Midbrain (tissue), 1 donor: ENCODE measurements at regions not wholly inside any gene's neighbourhood (a gene's known extent, or its start where the extent isn't known, plus 50 kb on each side); places are given as distances from the start of the nearest gene placed in this dataset.

ENCODE experiments used
- DNase-seq: peaks from one replicate; lab custom pipeline; 2025; lab: John Stamatoyannopoulos, UW

DNA sequence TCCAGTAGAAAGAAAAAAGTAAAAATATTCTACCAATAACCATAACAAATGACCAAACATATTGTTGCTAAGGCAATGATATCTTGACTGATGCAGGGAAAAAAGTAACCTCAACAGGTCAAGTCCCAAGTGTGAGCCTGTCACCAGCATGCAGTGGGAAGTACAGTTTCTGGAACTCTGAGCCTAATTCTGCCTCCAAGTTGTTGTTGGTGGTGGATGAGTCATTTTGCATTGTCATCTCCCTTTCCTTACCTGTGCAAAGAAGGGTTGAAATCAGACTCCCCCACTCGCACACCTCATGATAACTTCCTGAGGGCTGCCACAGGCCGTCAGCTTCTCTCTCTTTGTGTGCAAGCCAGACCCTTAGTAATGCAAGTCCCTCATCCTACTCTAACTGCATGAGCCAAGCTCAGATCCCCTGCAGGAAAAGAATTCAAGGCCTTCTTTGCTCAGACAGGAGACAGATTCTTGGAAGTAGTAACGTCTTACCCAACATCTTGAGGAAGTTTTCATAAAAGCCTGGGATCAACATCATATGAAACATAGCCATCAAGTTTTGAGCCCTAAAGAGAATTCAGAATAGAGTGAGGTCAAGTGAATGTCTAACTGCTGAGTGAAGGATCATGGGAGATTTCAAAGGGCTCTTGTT, 207.6 kb upstream of the FOXA2 start:
- no peak for DNase-seq

DNA sequence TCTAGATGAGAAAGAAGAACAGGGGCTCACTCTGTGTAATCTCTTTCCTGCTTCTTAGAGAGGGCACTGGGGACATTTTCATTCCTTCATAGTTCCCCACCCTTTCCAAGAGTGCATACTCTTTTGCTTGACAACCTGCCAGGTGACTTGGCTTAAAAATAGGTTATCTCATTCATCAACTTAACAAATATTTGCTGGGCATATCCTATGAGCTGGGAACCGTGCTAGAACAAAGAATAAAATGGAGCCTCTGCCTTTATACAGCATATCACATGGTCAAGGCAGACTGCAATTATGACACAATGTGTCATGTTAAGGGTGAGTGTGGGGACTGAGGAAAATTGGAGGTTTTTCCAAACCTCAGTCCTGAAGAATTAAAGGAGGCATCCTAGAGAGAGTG, 209.8 kb upstream of the FOXA2 start:
- DNase-seq: no peak

DNA sequence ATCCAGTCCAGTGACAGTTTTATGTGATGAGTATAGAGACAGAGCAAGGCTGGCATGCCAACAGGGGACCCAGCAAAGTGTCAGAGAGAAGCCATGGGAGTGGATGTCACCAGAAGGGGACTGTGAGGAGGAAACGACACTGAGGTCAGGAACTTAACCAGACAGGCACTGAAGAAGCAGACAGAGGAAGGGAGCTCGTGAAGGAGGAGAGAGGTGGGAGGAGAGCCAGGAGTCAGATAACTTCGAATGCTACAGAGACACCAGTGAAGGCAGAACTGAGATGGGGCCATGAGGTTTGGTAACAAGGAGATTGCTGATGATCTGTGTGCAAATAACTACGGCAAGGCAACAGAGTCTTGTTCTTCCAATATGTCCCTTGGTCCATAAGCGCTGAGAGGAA, 211.1 kb upstream of the FOXA2 start:
- no peak for DNase-seq

DNA sequence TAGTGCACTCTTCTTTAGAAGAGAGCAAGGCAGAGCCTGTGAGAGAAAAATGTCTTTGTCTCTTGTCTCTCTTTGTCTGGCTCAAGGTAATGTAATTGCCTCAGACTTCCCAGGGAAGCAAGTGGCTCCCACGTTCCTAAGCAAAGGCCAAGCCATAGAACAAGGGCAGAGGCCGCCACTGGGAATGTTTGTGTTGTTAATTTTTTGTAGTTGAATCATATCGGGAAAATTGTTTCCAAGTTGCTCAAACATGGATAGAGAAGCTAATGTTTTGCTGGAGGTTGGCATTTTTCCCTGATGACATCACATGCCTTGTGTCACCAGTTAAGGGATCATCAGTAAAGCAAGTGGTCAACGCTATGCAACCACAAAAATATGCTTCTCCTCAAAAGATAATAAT, 211.5 kb upstream of the FOXA2 start:
- DNase-seq: no peak

DNA sequence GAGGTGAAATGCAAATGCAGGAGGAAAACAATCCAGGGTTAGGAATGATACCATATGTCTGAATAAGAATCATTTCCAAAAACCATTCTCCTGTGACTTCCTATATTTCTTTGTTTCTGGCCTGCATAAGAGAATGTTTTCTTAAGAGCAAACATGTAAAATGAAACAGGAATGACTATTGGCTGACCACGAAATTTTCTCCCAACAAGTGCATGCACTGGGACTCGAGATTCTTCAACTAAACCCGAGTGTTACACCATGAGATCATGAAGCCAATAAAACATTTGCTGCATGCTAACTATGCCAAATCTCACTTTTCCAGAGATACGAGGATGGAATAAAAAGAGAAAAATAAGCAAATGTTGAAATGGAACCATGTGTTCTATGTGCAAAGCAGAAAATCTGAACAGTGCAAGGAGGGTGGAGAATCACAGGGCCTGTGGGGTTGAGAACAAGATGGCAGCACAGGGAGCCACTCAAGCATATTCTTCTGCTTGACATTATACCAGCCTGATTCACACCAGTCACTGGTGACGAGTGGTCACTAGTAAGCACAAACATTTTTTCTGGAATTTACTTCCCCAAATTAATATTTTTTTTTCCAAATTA, 212.2 kb upstream of the FOXA2 start:
- DNase-seq: no peak

DNA sequence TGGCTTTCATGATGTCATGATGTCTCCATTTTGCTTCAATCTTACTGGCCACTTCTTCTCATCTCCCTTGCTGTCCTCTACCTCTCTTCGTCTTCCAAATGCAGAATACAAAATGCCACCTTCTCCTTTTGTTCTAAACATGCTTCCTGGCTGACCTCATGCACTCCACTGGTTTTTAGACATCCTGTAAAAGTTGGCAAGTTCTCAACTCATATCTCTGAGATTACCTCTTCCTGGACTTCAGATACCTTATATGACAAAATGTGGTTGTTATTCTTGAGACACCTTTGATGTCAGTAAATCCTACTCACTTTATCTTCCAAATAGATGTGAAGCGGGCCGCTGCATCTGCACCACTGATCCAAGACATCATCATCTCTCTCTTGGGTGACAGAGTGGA, 212.7 kb upstream of the FOXA2 start:
- DNase-seq: no peak

DNA sequence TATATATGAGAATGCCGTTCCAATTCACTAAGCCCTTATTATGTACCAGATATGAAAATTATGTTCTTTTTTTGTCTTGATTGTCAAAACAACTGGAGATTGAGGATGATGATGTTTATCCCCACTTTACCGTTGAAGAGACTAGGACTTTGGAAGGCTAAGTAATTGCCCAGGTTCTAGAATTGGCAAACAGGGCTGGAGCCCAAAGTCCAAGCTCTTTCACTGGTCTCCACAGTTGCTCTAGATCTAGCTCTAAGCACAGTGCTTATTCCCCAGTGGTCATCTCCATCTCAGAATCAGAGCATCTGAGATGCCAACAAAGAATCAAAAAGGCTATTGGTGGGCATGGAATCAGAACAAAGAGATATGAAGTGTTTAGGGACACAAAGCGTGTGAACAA, 215.3 kb upstream of the FOXA2 start:
- DNase-seq: no peak

DNA sequence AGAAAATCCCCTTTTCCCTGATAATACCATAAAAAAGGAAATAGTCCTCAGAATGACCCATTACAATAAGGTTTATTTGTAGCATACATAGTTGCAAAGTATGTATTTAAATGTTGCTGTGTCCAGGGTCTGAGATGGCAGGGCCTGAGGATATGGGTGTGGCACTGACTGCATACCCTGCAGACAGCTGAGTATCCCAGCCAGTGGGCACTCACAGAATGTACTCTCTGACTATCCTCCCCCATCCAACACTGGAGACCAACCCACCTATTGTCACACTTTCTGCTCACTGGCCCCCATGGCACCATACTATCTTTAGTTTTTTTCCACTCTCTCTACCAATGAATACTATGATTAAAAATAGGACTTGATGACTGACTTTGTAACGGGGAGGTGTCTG, 215.8 kb upstream of the FOXA2 start:
- no peak for DNase-seq

DNA sequence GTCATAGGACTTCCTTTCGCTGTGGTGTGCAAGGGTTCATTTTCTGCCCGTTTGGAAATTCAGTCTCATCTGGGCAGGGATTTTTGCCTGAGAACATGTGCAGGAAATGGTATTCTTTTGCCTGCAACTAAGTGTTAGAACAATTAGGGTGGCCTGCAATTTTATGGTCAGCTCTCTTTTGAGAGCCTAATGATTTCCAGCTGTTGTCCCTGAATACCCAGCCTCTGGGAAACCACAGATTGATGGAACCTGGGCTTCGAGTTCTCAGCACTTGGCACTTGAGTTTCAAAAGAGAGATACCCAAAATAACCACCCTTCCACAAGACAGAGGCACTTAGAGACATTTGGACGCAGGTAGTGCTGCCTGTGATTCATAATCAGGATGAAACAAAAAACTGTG, 217.2 kb upstream of the FOXA2 start:
- no peak for DNase-seq

DNA sequence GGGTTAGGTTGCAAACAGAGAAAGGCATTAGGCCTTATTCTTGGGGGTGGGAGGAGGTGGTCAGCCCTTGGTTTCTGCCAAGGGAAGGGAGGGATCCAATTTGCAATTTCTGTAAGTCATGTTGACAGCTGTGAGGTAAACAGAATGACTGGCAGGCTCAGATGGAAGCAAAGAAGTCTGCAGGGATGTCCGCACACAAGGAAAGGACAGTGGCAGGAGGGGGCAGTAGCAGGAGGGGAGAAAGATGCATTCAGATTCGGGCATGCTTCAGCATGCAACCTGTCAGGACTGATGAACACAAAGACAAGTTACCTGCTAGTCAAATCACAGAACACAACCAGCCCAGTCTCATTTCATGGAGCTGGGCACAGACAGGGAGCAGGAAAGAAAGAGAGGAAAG, 217.9 kb upstream of the FOXA2 start:
- DNase-seq: no peak

DNA sequence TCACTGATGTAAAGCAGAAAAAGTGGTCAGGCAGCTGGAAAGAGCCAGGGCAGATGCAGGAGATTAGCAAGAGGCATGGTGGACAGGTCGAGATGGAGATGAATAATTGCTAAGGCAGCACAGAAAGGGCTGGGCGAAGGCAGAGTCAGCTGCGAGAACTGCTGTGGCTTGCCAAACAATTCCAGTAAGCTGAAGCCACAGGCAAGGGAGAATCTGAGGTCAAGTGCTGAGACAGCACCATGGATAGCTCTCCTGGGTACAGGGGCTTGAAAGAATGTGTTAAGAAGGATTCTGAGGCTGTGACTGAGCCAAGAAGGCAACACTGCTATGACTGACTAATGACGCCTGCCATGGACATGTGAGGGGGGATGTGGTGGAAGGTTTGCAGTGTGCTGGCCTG, 220.8 kb upstream of the FOXA2 start:
- DNase-seq: no peak

DNA sequence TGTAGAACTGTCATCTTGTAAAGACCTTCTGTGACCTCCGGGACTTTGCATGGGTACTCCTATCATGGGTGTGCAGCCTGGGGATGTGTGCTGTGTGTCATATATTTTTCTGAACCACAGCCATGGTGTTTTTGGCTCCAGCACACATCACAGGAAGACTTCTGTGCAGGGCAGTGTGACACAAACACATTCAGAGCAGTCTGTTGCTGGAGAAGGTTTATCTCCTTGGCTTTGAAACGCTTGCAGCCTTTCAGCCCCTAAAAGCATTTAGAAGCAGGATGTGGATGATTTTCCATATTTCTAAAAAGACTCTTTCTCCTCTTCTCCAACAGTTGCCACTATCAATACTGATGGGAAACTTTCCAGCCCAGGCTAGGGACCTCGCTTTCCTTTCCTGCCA, 221.6 kb upstream of the FOXA2 start:
- DNase-seq: no peak

DNA sequence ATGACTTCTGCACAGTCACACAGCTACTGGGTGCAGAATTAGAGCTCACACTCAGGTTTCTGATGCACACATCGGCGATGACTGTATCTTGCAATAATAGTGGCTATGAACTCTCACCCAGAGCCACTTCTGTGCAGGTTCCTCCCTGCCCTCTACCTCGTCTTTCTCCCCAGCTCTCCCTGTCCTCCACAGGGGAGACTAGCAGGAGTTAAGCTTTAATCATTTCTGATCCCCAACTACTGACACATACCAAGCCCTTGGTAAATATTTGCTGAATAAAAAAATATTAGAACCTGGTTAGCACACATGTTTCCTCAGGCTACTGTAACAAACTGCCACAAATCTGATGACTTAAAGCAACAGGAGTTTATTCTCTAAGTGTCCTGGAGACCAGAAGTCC, 222.7 kb upstream of the FOXA2 start:
- DNase-seq: no peak

DNA sequence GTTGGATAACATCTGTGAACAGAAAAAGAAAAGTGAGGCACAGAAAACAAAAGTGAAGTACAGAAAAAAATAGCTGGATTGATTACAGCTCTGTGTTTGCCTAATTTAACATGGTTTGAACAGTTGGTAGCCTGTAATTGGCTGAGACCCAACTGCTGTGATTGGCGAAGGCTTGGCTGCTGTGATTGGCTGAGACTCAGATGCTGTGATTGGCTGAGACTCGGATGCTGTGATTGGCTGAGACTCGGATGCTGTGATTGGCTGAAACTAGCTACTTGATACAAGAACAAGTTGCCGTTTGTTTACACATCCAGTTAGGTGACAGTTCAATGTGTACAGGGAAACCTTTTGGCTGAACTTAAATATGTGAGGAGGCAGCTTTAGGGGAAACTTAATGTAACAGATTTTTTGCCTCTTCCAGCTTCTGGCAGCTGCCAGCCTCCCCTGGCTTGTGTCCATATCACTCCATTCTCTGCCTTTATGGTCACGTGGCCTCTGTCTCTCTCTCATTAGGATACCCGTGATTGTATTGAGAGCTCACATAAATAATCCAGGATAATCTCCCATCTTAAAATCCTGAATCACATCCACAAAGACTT, 223.4 kb upstream of the FOXA2 start:
- no peak for DNase-seq

DNA sequence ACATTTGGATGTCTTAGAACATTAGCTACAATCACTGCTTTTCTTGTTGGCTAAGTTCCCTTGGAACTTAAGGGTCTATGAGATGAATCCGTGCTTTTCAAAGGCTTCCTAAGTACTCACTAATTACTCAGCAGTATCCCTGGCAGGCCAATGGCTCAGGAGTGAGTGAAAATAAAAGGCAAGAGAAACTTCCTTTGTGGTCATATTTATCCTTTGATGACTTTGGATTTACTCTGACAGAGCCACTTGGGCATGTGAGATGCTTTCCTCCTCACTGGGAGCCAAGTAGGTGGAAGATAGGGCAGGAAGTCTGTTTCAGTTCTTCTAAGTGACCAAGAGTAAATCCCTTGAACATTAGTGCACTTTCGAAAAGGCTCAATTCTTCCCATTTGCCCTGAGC, 224.3 kb upstream of the FOXA2 start:
- no peak for DNase-seq

DNA sequence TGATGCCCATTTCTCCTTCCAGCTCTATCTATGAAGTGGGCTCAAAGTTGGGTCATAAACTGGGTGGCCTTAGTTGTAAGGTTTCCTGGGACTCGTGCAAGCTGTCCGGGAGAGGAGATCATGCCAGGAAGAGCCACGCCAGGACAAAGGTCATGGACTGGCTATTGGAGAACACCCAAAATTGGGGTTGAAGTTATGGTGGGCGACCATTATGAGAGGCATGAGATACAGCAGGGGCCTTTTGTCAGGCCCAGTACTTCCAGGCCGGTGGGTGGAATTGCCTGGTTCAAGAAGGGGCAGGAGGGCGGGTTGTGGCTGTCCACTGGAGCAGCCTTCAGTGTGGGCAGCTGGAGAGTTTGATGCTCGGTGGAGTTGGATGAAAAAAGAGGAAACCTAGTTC, 225.1 kb upstream of the SSTR4 start:
- no peak for DNase-seq

DNA sequence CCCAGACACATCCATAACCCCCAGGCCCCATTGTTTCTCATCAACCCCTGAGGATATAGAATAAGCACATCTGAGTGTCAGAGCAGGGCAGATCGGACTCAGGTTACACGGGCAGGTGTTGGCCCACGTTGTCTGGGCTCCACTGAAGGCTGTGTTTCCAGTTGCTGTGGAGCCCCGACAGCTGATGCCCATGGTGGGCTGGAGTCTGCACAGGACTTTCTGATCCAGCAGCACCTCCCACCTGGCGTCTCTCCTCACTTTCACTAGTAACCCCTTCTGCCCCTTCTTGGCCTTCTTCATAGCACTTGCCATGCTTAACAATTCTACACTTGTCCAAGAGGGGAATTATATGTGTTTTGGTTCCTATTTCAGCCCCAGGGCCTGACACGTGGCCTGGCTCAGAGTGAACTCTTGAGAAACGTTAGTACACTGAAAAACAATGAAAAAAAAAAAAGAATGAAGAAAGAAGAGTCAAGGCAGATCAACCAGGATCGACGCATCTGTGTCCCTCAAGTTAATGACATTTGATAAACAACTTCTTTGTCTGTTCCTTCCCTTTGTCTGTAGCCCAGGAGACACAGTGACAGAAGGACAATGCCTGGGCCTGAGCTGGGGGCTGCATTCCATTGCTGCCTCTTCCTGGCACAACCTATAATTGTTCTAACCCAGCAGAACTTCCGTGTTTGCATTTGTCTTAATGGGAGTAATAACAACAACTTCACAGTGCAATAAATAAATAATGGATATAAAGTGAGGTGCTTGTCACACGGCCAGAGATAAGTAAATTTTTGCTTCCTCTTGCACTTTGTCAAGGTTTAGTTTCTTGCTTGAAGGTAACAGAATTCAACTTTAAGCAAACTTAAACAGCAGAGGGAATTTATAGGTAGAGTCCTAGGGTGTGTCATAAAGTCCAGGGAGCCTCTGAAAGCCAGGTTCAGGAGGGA, 224.2 kb upstream of the SSTR4 start:
- no peak for DNase-seq

DNA sequence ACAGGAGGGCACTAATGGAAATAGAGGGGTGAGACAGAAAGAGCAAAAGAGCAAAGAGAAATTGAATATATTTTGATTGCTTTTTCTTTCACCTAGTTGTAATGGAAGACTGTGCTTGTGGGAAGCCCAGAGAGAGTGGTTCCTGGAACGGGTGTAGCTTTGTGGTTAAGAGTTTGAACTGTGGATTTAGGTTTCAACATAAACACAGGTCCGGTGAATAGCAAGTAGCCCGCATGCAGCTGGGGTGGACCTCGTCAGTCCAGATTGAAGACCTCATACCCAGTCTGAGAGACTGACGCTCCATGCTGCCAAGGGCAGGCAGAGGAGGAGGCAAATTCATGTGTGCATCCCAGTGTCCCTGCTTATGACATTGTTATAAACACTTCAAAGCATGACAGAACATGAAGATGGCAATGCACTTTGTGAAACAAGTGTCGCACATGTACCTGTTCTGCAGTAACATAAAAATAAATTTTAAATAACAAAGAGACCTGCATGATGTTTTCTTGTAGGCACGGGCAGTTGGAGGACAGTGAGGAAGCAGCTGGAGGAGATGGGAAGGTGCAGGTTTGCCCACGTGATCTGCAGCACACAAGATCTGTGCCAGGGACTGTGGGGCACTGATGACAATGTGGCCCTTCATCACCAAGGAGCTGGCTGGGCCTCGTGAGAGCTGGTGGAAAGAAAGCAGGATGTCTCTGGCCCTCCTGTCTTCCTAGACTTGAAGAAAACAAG, 220.5 kb upstream of the SSTR4 start:
- DNase-seq: no peak

DNA sequence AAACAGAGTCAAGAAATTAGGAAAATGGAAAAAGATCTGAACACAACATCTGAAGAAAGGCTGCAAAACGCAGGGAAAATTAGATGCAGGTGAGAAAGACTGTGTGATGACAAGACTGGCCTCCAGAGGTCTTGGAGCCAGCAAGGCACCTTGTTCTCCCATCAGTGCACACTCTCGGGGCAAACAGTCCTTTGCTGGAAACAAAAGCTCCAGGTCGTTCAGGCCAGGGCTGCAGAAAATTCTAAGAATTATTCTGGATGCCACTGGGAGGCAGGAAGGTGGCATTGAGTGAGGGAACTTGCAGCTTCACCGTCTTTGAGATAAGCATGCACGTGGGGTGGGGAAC, 219.9 kb upstream of the SSTR4 start:
- DNase-seq: no peak

DNA sequence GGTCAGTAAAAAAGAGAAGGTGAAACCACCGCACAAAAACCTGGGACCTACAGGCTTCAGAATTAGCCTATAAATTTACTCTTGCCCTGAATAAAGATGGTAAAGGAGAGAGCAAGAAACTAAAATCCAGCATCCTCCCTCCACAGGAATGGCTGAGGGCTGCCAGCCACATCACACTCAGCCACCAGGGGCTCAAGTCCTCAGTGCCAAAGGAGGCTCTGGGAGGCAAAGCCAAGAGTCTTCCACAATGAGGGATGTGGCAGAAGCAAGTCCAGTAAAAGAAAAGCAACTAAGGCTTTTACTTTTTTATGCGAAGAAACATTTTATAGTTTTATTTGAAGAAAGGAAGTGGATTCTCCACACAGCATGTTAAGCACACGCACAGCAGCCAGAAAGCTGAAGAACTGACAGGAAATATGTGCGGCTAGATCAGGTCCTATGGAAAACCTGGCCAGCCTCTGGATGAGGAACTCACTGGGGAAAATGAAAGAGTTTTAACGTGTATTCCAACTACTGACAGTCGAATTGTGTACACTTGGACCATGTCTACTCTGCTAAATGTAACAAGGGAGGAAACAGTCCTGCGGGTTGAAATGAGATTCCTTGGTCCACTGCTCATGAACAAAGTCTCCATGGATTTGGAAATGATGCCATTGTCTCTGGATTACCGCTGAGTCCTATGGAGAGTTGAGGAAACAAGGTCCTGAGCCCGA, 219.4 kb upstream of the SSTR4 start:
- DNase-seq: no peak

DNA sequence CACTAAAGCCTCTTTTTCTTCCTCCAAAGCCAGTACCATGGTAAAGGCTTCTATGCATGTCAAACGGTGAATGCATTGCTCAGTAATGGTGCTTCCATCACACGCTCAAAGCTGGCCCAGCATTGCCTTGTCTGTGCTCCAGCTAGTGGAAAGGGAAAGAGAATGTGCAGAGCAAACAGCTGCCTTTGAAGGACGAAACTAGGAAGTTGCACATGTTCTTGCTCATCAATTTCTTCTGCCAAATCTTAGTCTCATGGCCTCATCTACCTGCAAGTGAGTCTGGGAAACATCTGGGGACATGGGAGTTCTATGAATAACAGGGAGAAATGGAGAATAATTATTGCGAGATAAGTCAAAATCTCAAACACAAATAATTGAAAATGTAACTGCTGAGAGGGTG, 216.5 kb upstream of the SSTR4 start:
- no peak for DNase-seq

DNA sequence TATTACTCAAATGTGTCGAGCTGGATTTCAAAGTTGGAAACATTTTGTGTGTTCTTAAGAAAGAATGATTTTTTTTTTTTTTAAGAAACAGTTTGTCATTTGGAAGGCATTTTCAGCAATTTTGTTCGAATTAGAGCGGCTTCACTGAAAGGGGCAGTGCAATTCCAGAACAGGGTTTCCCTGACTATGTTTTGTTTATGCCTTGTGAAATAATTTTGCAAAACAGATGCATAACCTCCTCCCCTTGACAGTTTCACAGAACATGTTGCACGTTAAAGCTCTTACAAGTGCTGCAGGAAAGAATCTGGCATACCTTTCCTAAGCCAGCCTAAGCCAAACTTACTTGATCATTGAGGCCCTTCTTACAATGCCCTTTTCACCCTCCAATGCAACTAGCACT, 216.0 kb upstream of the SSTR4 start:
- DNase-seq: no peak
